Activated naive CD4-positive, alpha-beta T cell treated with Interleukin-2 at 50 U/mL for 16 hours (primary cell): ENCODE measurements at regions not wholly inside any gene's neighbourhood (a gene's known extent, or its start where the extent isn't known, plus 50 kb on each side); places are given as distances from the start of the nearest gene placed in this dataset.
"Not testable (repeated sequence)": the region's sequence is repeated elsewhere in the genome, so short reads cannot be mapped to it uniquely, and the experiment has no call there.

ENCODE experiments used
- DNase-seq: peaks from one replicate; pipeline ENCODE4 v3.0.0-alpha.2; 2020

DNA sequence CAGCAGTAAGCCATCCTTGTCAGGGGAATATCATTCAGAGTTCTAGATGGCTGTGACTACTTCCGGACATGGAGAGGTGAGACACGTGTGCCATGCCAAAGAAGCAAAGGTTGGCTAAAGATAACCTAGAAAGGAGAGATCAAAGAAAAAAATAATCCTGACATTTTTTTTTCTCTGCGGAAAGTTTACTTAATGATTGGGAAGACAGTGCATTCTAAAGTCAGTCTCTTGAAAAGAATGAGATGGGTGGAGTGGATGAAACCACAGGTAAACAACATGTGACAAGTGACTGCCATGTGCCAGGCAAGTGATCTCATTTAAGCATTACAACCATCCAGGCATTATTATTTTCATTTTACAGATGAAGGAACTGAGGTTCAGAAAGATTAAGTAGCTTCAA lies 436.6 kb downstream of the SOX2 start:
- no peak for DNase-seq

DNA sequence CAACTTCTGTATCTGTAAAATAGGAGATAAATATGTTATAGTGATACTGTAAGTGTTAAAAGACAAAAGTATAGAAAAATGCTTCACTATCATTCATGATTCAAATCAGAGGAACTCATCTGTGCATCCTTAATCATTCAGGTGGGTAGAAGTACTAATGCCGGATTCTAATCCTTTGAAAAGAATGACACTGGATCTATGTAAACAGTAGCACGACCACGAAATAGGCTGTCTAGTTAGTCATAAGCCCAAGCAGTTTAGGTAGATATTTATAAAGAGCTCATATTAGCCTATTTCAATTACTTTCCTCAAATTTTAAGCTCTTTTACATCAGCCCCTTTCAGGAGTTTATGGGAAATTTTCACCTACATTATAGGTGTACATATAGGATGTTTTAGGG lies 437.9 kb downstream of the SOX2 start:
- DNase-seq: no peak

DNA sequence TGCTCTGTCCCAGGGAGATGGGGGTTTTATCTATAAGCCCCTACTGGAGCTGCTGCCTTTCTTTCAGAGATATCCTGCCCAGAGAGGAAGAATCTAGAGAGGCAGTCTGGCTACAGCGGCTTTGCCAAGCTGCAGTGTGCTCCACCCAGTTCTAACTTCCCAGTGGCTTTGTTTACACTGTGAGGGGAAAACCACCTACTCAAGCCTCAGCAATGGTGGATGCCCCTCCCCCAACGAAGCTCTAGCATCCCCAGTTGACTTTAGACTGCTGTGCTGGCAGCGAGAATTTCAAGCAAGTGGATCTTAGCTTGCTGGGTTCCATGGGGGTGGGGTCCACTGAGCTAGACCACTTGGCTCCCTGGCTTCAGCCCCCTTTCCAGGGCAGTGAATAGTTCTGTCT lies 444.6 kb downstream of the SOX2 start:
- not testable (repeated sequence) for DNase-seq

DNA sequence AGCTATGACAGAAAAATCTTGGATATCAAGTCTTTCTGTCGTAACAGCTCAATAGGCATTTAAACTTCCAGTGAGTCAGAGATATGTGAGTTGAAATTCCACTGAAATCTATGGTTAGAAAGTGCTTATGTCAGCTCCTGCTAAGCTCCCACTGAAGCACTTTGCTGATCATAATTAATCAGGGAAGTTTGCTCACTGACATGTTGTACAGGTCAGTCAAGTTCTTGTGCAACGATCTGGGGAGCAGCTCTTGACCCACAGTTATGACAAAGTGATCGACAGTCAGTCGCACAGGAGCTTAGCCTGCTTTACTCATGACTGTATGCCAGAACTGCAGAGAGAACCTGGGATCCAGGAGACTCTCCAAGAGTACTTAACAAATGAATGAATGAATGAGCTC lies 453.5 kb downstream of the SOX2 start:
- DNase-seq: no peak

DNA sequence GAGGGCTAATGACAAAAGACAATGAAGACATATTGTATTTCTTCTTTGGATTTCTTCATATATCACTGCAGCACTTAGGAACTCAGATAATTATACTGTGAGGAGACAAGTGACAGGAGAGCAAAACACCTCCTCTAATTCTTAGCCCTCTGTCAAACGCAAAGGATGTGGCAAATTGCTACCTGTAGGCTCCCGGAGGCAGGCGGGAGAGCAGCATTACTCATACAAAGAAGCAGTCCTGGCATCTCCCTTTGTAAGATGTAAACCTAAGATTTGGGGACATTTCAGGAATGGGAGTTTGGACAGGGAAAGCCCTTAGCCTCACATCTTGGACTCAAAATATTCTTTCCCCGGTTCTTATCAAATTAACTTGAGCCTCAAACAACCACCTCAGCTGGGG lies 460.8 kb downstream of the SOX2 start:
- DNase-seq: no peak

DNA sequence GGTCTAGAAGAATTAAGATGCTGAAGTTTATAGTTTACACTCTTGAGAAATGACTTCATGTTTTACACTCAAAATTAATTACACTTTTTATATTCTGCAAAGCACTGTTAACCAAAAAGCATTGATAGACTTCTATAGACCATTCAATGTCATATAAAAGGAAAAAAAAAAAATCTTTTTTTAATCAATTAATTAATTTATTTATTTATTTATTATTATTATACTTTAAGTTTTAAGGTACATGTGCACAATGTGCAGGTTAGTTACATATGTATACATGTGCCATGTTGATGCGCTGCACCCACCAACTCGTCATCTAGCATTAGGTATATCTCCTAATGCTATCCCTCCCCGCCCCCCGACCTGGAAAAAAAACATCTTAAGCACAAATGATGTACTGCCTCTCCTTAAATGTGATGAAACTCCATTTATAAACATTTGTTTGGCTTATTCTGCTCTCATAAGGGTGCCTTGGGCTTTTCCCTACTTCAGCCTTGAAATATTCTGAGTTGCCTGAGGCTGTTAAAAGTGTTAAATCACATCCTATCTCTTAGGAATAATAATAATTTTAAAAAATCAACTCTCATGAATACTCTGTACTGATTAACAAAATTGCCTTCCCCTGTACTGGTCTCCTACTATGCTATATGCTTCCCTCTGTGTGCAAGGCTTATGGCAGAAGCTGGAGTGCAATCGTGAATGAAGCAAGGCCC lies 466.9 kb downstream of the SOX2 start:
- DNase-seq: no peak

DNA sequence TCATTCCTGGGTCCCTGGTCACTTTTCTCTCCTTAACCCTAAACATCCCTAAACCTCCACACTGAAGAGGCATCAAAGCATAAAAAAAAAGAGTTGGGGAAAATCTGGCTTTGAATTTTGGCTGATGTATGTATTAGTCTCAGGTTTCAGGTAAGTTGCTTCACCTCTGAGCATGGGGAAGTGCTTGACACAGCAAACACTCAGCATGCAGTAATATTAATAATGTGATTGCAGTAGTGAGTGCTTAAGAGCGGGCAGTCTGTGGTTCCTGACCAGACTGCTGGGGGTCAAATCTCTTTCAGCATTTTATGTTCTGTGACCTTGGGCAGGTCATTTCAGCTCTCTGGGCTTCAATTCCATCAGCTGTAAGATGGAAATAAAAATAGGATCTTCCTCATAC lies 467.9 kb downstream of the SOX2 start:
- DNase-seq: no peak

DNA sequence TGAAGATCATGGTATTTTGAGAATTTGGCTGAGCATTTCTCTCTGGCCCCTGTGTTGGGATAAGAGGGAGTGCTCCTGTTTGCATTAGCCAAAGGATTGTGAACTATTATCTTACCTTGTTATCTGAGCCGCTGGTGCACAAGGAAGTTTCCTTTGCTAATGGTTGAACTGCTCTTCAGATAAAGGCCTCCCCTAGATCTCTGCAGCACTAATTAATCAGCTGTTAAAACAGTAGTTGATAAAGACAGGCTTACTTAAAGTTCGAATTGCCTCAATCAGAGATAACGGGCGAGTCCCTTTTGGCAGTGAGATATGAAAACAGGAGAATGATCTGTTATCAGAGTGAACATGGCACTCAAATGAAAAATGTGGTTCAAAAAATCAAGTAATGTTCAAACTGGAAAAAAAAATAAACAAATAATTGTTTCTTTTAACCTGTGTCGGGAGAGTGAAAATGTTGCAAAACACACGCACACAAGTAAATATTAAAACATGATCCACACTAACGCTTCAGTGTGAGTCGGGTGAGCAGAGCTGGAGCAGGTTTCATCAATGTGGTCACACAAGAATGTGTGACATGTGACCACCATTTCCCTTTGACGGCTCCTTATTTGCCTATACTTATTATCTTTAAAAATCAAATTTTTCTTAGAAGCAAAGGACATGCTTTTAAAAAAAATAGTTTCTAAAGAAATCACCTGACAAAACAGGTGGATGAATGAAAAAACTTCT lies 469.1 kb downstream of the SOX2 start:
- no peak for DNase-seq

DNA sequence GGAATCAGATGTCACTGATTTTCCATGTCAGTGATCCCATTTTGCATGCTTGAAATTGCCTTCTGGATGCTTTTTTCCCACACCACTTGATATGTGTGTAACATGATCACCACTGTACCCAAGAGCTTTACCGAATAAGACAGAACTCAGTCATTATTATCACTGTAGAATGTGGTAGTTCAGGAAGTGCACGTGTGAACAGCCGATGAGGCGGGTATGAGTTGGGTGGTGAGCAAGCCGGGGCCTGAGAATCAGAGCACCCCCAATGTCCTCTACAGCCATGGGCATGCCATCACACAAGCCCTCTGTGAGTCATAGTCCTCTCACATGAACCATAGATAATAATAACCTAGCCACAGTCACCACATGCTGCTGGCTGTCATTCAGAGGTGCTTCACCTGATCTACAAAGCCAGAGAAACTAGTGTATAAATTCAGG lies 470.8 kb downstream of the SOX2 start:
- no peak for DNase-seq

DNA sequence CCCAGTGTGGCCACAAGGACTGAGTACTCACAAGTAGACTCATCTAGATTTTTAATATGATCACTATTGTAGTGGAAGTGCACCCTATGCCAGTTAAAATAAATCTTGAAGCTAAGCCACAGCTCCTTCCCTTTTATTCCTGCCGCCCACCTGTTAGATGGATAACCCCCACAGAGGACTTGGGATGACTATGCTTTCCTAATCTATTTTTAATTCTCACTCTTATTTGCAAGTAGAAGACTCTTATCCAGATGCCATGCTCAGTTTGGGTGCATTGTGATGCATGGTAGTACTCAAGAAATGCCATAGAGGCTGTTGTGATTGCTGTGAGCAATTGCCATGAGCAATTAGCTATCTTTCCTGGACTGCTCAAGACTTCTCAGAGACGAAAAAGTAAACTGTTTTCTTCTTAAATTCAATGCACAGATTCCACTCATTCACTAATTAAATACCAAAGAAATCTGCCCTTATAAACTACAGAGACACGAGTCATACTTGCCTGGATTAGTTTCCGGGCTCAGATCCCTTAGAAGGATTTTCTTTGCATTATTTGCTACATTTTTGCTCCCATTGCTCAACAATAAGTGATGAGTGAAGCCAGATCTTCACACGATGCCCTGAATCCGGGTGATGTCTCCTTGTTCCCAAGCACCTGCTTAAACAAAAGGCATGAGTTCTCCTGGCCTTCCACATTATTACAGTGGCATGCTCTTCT lies 472.1 kb downstream of the SOX2 start:
- DNase-seq: no peak

DNA sequence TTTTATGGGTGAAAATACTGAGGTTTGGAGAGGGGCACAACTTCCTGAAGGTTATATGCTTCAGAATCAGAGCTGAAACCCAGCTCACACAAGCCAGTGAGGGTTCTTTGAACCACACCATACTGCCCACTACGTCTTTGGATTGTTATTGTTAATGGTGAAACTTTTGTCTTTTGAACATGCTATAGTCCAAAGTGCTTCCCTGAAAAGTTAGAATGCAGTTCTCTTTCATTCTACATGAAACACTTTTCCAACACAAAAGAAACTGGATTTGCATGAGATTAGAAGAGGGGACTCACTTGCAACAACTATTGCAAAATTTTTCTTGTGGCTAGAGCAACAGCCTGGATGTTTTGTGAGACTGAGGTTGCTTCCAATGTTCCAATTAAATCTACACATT lies 473.6 kb downstream of the SOX2 start:
- no peak for DNase-seq

DNA sequence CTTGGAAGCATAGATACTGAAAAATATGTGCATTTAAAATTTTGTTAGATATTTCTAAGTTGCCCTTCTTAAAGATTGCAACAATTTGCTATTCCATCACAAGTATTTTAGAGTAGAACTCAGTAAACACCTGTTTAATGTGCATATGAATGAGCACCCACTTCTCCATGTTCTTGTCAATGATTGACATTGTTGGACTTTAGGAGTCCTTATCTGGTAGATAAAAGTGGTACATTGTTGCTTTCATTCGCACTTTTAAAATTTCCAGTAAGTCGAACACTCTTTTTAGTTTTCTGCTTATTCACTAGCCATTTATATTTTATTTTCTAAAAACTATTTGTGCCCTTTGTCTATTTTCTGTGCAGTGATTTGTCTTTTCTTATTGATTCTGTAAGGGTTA lies 478.3 kb downstream of the SOX2 start:
- no peak for DNase-seq

DNA sequence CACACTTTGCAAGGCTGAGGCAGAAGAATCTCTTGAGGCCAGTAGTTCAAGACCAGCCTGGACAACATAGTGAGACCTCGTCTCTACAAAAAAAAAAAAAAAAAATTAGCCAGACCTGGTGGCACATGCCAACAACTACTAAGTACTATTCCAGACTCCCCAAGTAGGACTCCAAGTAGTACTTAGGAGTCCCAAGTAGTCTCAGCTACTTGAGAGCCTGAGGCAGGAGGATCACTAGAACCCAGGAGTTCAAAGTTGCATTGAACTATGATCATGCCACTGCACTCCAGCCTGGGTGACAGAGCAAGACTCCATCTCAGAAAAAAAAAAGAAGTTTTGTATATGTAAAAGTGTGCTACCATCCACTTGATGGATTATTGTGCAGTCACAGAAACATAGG lies 486.6 kb downstream of the SOX2 start:
- DNase-seq: no peak

DNA sequence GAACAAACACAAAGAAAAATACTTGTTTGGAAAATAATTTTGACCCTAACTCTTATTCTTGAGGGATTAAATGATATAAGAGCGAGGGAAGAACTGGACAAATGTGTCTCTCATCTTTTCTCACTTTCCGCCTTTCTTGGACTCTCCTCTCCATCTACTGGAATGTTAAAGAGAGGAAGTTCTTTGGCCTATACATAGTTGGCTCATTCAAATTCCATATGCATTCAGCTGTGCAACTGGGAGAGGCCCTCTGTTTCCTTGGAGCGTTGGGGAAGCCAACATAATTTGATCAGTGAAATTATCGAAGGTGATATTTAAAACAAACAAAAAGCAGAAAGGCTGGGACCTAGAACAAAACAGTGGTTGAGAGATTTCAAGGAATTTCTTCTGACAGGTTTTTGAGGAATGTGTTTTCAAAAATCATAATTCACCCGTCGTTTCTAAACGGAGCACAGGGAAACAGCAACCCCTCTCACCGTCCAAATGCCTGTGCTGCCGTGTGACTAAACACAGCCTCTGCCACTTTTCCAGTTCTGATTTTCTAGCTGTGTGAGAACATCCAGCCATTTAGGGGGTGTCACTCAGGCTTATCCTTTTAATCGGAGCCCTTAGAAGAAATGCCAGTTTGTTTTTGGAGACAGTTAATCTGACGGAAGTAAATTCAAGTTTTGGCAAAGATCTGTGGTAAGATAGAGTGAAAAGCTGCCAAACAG lies 489.9 kb downstream of the SOX2 start:
- DNase-seq: no peak

DNA sequence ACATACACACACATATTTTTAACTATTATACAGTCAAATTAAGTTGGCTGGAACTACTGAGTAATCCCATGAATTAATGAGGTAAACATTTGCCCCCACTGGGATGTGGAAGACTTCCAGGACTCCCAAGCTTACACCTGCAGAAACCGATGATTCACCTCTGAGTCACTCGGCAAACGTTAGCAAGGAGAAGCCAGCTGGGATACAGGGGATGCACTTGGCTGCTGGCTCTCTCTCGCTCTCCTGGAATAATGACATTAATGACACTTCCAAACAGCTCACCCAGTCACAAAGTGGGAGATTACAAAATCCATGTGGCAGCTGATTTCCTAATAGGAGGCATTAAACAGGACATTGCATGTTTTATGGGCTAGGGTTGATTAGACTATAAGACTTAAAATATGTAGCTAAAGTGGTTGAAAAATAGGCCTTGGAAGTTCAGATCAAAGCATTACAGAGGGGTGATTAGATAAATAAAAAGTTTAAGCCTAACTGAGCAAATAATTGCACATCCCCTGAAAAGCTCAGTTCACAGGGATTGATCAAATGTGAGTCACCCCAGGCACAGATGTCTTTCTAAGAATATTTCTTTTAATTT lies 500.9 kb downstream of the SOX2 start:
- no peak for DNase-seq

DNA sequence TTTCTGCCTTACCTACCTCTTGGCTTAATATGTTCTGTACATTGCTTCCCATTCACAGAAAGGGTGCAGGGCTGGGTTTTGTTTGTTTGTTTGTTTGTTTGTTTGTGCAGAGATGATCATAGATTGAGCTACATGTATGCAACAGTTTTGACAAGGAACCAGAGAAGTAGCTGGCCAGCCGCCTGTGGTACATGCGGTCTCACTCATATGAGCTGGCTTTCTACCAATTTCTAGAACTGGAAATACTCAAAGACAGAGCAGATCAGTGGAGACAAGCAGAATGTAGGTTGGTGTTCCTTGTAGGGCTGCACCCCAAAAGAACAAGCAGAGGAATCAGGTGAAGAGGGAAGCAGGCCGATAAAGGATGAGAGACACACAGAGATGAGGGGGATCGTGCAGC lies 502.7 kb downstream of the SOX2 start:
- no peak for DNase-seq

DNA sequence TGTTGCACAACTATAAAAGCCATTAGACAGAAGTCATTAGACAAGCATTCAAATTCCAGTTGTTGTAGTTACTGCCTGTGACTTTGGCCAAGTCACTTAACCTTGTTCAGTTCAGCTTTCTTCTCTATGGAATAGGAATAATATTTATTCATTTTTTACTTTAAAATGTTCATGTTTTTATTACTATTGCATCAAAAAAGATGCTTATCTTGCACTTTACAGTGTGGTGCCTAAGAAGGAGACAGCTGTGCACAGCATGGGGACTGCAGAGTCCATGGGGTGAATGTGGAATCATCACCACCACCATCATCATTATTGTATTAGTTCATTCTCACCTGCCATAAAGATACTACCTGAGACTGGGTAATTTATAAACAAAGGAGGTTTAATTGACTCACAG lies 504.2 kb downstream of the SOX2 start:
- no peak for DNase-seq

DNA sequence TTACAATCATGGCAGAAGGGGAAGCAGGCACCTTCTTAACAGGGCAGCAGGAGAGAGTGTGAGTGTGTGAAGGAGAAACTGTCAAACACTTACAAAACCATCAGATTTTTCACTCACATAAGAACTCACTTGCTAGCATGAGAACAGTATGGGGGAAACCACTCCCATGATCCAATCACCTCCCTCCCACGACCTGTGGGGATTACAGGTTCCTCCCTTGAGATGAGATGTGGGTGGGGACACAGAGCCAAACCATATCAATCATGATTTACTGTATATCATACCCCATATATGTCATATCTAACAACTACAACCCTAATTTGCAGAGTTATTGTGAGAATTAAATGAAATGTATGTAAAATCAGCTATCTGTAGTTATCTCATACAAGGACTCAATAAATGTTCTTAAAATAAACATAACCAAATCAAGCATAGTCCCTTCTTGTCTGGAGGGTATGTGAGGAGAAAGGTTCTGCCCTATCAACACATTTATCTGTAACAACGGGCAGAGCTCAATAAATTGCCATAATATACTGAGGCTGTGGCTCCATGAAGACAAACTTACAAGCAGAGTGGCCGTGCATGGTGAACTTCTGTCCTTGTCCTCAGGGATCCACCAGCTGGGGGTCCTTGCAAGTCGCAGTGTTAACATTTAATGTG lies 504.7 kb downstream of the SOX2 start:
- DNase-seq: no peak

DNA sequence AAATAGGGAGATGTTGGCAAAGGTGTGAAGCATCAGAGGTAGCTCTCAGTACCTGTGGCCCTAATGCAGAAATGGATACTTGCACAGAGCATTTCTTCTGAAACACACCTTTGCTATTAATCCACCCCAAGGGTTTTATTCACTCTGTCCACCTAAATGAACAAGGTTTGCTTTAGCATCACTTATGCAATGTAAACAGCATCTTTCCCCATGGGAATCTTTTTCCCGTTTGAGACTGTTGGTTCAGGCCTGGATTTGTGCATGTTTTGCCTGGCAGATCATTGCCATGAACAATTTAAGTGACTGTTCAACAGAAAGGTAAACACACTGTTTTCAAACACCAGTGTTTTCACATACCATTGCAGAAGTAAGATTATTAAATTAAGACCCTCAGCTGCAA lies 508.3 kb downstream of the SOX2 start:
- no peak for DNase-seq

DNA sequence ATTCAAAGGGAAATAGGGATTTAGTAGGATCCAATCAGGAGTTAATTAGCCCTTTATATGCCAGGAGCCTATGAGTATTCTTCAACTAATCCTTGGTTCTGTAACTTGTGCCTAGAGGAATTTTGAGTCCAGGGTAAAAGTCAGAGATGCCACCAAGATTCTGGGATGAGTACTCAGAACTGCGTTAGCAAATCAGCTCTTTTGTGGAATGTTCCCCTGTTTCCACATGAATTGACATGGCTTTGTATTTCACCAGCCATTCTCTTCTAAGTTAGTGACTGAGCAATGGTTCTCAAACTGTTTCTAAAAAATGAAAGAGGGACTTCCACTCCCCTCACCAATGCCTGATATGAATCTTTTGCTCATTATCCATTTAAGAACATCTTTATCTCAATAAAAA lies 508.7 kb downstream of the SOX2 start:
- DNase-seq: no peak

DNA sequence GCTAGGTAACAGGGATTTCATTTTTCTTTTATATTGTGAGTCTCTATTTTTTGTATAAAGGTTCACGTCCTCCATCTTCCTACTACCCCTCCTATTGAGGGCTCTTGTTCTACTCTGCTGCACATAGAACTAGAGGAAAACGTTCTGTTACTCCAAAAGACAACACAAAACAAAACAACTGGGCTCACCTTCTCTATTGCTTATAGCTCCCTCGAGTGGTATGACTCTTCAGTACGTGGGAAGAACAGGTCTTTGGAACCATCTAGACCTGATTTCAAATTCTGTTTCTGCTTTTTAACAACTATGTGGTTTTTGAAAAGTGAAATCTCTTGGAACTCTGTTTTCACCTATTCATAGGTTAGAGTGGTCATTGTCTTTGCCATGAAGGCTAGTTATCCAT lies 515.3 kb downstream of the SOX2 start:
- DNase-seq: no peak

DNA sequence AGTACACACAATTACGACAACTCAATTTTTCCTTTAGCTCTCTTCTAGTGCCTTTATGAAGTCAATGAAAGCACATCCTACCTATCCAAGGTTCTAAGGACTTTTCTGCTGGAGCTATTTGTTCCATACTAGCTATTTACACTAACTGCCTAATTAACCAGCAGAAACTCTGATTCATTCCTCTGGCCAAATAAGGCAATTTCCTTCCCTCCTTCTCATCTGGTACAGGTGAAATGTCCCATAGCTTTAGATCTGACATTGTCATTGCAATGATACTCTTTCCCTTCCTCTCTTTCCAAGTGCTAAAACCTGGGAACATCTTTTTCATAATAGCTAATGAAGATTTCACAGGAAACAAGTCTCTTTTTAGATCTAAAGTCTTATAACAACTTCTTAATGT lies 521.7 kb downstream of the SOX2 start:
- no peak for DNase-seq

DNA sequence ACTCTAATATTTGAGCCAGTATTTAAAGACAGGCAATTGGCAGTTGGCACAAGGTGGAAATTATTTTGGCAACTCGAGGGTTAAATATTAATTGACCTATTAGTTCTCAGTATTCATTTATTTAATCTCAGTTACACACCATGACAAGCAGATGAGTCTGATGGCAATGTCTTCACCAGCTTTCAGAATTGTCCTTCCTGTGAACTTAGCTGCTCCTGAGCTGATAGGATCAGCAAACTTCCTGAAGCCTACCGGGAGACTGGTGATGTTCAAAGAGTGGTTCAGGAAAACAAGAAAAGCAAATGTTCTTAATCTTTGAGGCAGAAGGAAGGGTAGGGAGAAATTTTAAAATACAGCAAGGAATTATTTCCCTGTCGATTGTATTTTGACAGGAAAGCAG lies 522.2 kb downstream of the SOX2 start:
- no peak for DNase-seq
